ENCODE measurements at regions not wholly inside any gene's neighbourhood (a gene's known extent, or its start where the extent isn't known, plus 50 kb on each side); places are given as distances from the start of the nearest gene placed in this dataset.

GRCh38 chr4:32519060-32519459, 1798.9 kb downstream of the PCDH7 start:
- no peak overlapping the region for H3K4me2 ChIP-seq (ENCODE audit: low read length)
- intact Hi-C loops (cut with micrococcal nuclease): no loop called here
- TF ChIP-seq EZH2 (IDR thresholded peaks at IDR 0.05; ENCODE audit: low read length, unreplicated experiment) (no peak), CTCF (conservative IDR thresholded peaks at IDR 0.05; ENCODE audit: low read depth, low read length) (no peak), EZH2phosphoT487 (IDR thresholded peaks at IDR 0.05; ENCODE audit: borderline replicate concordance, low read length) (no peak)
- no peak overlapping the region for H3K4me3 ChIP-seq (ENCODE audit: low read length)
- H2AFZ ChIP-seq (ENCODE audit: low read length): 0 out of 2 replicates have a peak overlapping the region, but pooled peaks have one; percentile 28
- no peak for ATAC-seq
- DNase-seq: no peak
- no peaks in the 10 kb centered on the region for H3K27me3 ChIP-seq (ENCODE audit: low read length)
- ChIA-PET POLR2A (ENCODE audit: unreplicated experiment) (no interaction called here), CTCF (no interaction called here)
- no peaks in the 10 kb centered on the region for H3K9me2 ChIP-seq (replicated peaks; ENCODE audit: low read length)
- H3K9ac ChIP-seq (ENCODE audit: low read length): no peak overlapping the region
- no peaks in the 10 kb centered on the region for H3K9me3 ChIP-seq (ENCODE audit: low read length)
- no peaks in the 10 kb centered on the region for H3K4me1 ChIP-seq (ENCODE audit: insufficient read depth, low read length)
- no peaks in the 10 kb centered on the region for H3K79me2 ChIP-seq (ENCODE audit: low read length)
- BruUV-seq (replicated peaks): no TSS peak
- no peak overlapping the region for H3K27ac ChIP-seq (ENCODE audit: low read length)
- no peaks in the 10 kb centered on the region for H3F3A ChIP-seq (ENCODE audit: low read length, unreplicated experiment)
- H3K36me3 ChIP-seq (ENCODE audit: low read depth, low read length): no peaks in the 10 kb centered on the region
- H4K20me1 ChIP-seq (ENCODE audit: low read length): no peaks in the 10 kb centered on the region

- H3K9ac ChIP-seq (ENCODE audit: low read length): no peak overlapping the region
- no peaks in the 10 kb centered on the region for H3K4me1 ChIP-seq (ENCODE audit: insufficient read depth, low read length)
- intact Hi-C loops (cut with micrococcal nuclease): no loop called here
- ChIA-PET CTCF (no interaction called here), POLR2A (ENCODE audit: unreplicated experiment) (no interaction called here)
- DNase-seq (no peak), ATAC-seq (no peak)
- H3K9me3 ChIP-seq (ENCODE audit: low read length): no peaks in the 10 kb centered on the region
- H3K79me2 ChIP-seq (ENCODE audit: low read length): no peaks in the 10 kb centered on the region
- H3K4me2 ChIP-seq (ENCODE audit: low read length): no peak overlapping the region
- TF ChIP-seq EZH2 (IDR thresholded peaks at IDR 0.05; ENCODE audit: low read length, unreplicated experiment) (no peak), EZH2phosphoT487 (IDR thresholded peaks at IDR 0.05; ENCODE audit: borderline replicate concordance, low read length) (no peak), CTCF (conservative IDR thresholded peaks at IDR 0.05; ENCODE audit: low read depth, low read length) (no peak)
- no TSS peak for BruUV-seq (replicated peaks)
- no peaks in the 10 kb centered on the region for H4K20me1 ChIP-seq (ENCODE audit: low read length)
- H3F3A ChIP-seq (ENCODE audit: low read length, unreplicated experiment): no peaks in the 10 kb centered on the region
- no peaks in the 10 kb centered on the region for H3K27me3 ChIP-seq (ENCODE audit: low read length)
- no peak overlapping the region for H2AFZ ChIP-seq (ENCODE audit: low read length)
- no peak overlapping the region for H3K4me3 ChIP-seq (ENCODE audit: low read length)
- no peak overlapping the region for H3K27ac ChIP-seq (ENCODE audit: low read length)
- H3K36me3 ChIP-seq (ENCODE audit: low read depth, low read length): no peaks in the 10 kb centered on the region
- H3K9me2 ChIP-seq (replicated peaks; ENCODE audit: low read length): no peaks in the 10 kb centered on the region
Measured at GRCh38 chr4:32525420-32525819, 1805.3 kb downstream of the PCDH7 start.

- H3K36me3 ChIP-seq (ENCODE audit: low read depth, low read length): no peaks in the 10 kb centered on the region
- H3K9me2 ChIP-seq (replicated peaks; ENCODE audit: low read length): no peaks in the 10 kb centered on the region
- no peak overlapping the region for H3K4me2 ChIP-seq (ENCODE audit: low read length)
- H3F3A ChIP-seq (ENCODE audit: low read length, unreplicated experiment): no peaks in the 10 kb centered on the region
- CTCF ChIA-PET: no interaction called here
- no peak overlapping the region for H3K27ac ChIP-seq (ENCODE audit: low read length)
- H3K4me3 ChIP-seq (ENCODE audit: low read length): no peak overlapping the region
- H3K9ac ChIP-seq (ENCODE audit: low read length): no peak overlapping the region
- no peaks in the 10 kb centered on the region for H3K9me3 ChIP-seq (ENCODE audit: low read length)
- TF ChIP-seq EZH2phosphoT487 (IDR thresholded peaks at IDR 0.05; ENCODE audit: borderline replicate concordance, low read length) (no peak), CTCF (conservative IDR thresholded peaks at IDR 0.05; ENCODE audit: low read depth, low read length) (no peak), EZH2 (IDR thresholded peaks at IDR 0.05; ENCODE audit: low read length, unreplicated experiment) (no peak)
- no peaks in the 10 kb centered on the region for H4K20me1 ChIP-seq (ENCODE audit: low read length)
- intact Hi-C loops (cut with micrococcal nuclease): no loop called here
- no peaks in the 10 kb centered on the region for H3K27me3 ChIP-seq (ENCODE audit: low read length)
- POLR2A ChIA-PET (ENCODE audit: unreplicated experiment): no interaction called here
- H3K79me2 ChIP-seq (ENCODE audit: low read length): no peaks in the 10 kb centered on the region
- H2AFZ ChIP-seq (ENCODE audit: low read length): no peak overlapping the region
- ATAC-seq: no peak
- BruUV-seq (replicated peaks): no TSS peak
- H3K4me1 ChIP-seq (ENCODE audit: insufficient read depth, low read length): no peaks in the 10 kb centered on the region
- DNase-seq: no peak
Measured at GRCh38 chr4:32544846-32545245, 1824.7 kb downstream of the PCDH7 start.
